HUES6 (cell line): ENCODE measurements at regions not wholly inside any gene's neighbourhood (a gene's known extent, or its start where the extent isn't known, plus 50 kb on each side); places are given as distances from the start of the nearest gene placed in this dataset.
"Not testable (repeated sequence)": the region's sequence is repeated elsewhere in the genome, so short reads cannot be mapped to it uniquely, and the experiment has no call there.

ENCODE experiments used
- H3K27ac ChIP-seq: 2 replicates; pipeline ENCODE4 v1.7.0; 2013; ENCODE audit warnings: low read depth, mild to moderate bottlenecking, low read length, inconsistent platforms
- H3K27me3 ChIP-seq: 2 replicates; pipeline ENCODE4 v1.6.1; 2013; ENCODE audit warnings: low read length; ENCODE audit not compliant: control insufficient read depth, insufficient read depth
- H3K36me3 ChIP-seq: 2 replicates; pipeline ENCODE4 v1.6.1; 2013; ENCODE audit warnings: low read length; ENCODE audit not compliant: control insufficient read depth, insufficient read depth
- H3K4me1 ChIP-seq: 2 replicates; pipeline ENCODE4 v1.6.1; 2013; ENCODE audit warnings: low read length; ENCODE audit not compliant: control insufficient read depth, insufficient read depth
- H3K4me3 ChIP-seq: 2 replicates; pipeline ENCODE4 v1.5.1; 2013; ENCODE audit warnings: low read depth, low read length
- H3K9ac ChIP-seq: one replicate; pipeline ENCODE4 v1.6.1; 2013; ENCODE audit warnings: mild to moderate bottlenecking, low read length
- H3K9me3 ChIP-seq: 2 replicates; pipeline ENCODE4 v1.6.1; 2013; ENCODE audit warnings: low read depth, low read length; ENCODE audit not compliant: control insufficient read depth, insufficient read depth

DNA sequence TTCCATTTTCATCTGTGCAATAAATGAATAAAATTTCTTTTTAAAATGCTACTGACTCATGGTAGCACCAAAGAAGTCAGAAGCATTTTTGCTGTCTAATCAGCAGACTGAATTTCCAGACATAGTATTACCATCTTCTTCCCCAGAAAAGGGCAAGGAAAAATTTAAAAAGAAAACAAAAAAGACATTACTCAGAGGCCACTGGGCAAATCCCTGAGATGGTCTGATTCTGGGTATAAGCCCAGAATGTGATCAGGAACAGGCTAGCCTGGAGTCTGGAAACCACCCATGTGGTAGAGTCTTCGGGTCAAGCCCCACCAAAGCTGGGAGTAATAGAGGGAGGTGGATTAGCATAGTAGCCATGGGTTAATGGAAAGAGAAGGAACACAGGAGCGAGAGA, 342.8 kb downstream of the FBXW7 start:
- Histone ChIP-seq H3K9me3 (0 out of 2 replicates have a peak, but pooled peaks cover 5% of the 10 kb centered on the region), H3K9ac (no peak overlapping the region), H3K4me3 (no peak overlapping the region), H3K27me3 (no peaks in the 10 kb centered on the region), H3K27ac (no peak overlapping the region), H3K36me3 (no peaks in the 10 kb centered on the region), H3K4me1 (no peaks in the 10 kb centered on the region)

DNA sequence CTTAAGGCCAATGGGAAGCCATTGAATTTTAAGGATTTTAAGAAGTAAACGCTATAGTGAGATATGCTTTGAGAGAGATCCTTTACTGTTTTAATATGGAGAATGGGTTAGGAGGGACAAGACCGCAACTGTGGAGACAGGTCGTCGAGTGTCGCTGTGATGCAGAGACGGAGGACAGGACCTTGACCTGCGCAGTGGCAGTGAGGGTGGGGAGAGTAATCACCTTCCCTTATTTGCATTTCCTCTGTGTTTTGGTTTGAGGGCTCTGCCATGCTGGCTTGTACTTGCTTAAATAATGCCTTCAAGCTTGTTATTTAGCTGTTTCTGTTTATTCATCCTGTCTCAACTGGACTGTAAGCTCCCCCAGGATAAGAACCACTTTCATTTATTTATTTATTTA, 345.0 kb downstream of the FBXW7 start:
- no peaks in the 10 kb centered on the region for H3K27me3 ChIP-seq
- H3K4me3 ChIP-seq, result no peak overlapping the region
- no peak overlapping the region for H3K9ac ChIP-seq
- no peaks in the 10 kb centered on the region for H3K36me3 ChIP-seq
- H3K27ac ChIP-seq, result no peak overlapping the region
- 0 out of 2 replicates have a peak, but pooled peaks cover 5% of the 10 kb centered on the region for H3K9me3 ChIP-seq
- no peaks in the 10 kb centered on the region for H3K4me1 ChIP-seq

- Histone ChIP-seq H3K4me1 (no peaks in the 10 kb centered on the region), H3K9me3 (no peaks in the 10 kb centered on the region), H3K27me3 (no peaks in the 10 kb centered on the region), H3K36me3 (no peaks in the 10 kb centered on the region), H3K4me3 (no peak overlapping the region), H3K27ac (no peak overlapping the region), H3K9ac (no peak overlapping the region)
Observed at GRCh38 chr4:152189451-152190179, 346.3 kb downstream of the FBXW7 start.

GRCh38 chr4:152188801-152189200, 347.1 kb downstream of the FBXW7 start:
- H3K9ac ChIP-seq, result no peak overlapping the region
- no peaks in the 10 kb centered on the region for H3K36me3 ChIP-seq
- peaks cover 2% of the 10 kb centered on the region for H3K9me3 ChIP-seq
- H3K4me3 ChIP-seq, result no peak overlapping the region
- H3K4me1 ChIP-seq, result no peaks in the 10 kb centered on the region
- H3K27ac ChIP-seq, result no peak overlapping the region
- no peaks in the 10 kb centered on the region for H3K27me3 ChIP-seq

DNA sequence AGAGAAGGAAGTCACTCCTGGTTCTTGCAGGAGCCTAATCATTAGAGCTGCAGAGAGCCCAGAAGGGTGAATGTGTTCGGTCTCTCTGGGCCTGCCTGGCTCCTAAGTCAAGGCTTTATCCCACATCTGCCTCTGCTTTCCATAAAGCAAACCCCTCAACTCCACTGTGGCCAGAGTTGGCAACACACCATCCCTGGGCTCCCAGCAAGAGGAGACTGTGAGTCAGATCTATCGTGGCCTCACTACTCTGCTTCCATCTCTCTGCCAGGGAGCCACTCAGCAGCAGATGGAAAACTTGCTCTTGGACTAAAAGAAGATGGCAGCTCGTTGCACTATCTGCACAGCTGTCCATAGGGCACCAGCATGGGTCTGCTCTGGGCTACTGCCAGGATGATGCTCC, 348.2 kb downstream of the FBXW7 start:
- no peak overlapping the region for H3K4me3 ChIP-seq
- no peaks in the 10 kb centered on the region for H3K27me3 ChIP-seq
- H3K9me3 ChIP-seq, result peaks cover 7% of the 10 kb centered on the region
- H3K27ac ChIP-seq, result no peak overlapping the region
- H3K4me1 ChIP-seq, result no peaks in the 10 kb centered on the region
- H3K9ac ChIP-seq, result no peak overlapping the region
- H3K36me3 ChIP-seq, result no peaks in the 10 kb centered on the region

GRCh38 chr4:152185786-152186550, 349.9 kb downstream of the FBXW7 start:
- no peaks in the 10 kb centered on the region for H3K27me3 ChIP-seq
- no peaks in the 10 kb centered on the region for H3K36me3 ChIP-seq
- H3K27ac ChIP-seq, result no peak overlapping the region
- H3K4me3 ChIP-seq, result no peak overlapping the region
- peaks cover 7% of the 10 kb centered on the region for H3K9me3 ChIP-seq
- no peaks in the 10 kb centered on the region for H3K4me1 ChIP-seq
- no peak overlapping the region for H3K9ac ChIP-seq

- Histone ChIP-seq H3K9me3 (peaks cover 7% of the 10 kb centered on the region), H3K4me3 (no peak overlapping the region)
Observed at GRCh38 chr4:152181150-152181549, 354.7 kb downstream of the FBXW7 start.

DNA sequence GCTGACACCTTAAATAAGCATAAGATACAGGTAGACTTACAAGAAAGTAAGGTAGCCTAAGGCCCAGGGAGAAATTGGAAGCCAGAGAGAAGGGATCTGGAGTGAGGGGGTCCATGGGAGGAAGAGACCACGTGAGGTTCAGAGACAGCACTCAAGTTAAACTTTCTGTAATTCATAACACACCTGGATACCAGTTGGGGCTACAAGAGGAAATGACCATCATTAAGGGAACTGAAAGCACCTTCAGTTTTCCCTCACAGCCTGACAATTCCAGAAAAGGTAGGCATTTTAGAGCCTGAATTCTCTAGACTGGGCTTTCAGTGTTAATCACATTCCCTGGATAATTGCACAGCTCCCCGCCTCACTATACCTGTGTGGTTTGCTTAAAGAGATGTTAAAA, 355.5 kb downstream of the FBXW7 start:
- Histone ChIP-seq H3K9me3 (peaks cover 7% of the 10 kb centered on the region), H3K27me3 (no peaks in the 10 kb centered on the region), H3K4me3 (no peak overlapping the region)

More at GRCh38 chr4:152181150-152181549, 354.7 kb downstream of the FBXW7 start:
- Histone ChIP-seq H3K4me1 (no peaks in the 10 kb centered on the region), H3K36me3 (no peaks in the 10 kb centered on the region), H3K27ac (no peak overlapping the region), H3K9ac (no peak overlapping the region), H3K27me3 (no peaks in the 10 kb centered on the region)

DNA sequence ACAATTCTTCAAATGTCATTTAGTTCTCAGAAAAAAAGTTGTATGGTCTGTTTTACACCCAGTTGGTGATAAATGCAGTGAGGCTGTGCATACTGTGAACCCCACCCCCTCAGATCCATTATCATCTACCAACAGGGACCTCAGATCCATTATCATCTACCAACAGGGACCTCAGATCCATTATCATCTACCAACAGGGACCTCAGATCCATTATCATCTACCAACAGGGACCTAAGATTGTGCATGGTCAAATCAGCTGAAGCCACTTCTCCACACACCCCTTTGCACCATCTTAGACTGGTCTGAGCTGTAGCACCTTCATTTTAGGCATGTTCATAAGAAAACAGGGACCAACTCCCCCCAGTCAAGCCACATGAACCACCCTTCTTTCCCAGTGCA, 358.4 kb downstream of the FBXW7 start:
- not testable (repeated sequence) for H3K27me3 ChIP-seq, H3K4me1 ChIP-seq, H3K9ac ChIP-seq, H3K9me3 ChIP-seq, H3K27ac ChIP-seq, H3K36me3 ChIP-seq, H3K4me3 ChIP-seq

More for the DNA sequence above, 355.5 kb downstream of the FBXW7 start:
- no peak overlapping the region for H3K27ac ChIP-seq
- no peaks in the 10 kb centered on the region for H3K36me3 ChIP-seq
- no peaks in the 10 kb centered on the region for H3K4me1 ChIP-seq
- H3K9ac ChIP-seq, result no peak overlapping the region

GRCh38 chr4:152176627-152177214, 359.2 kb downstream of the FBXW7 start:
- H3K9me3 ChIP-seq, result no peaks in the 10 kb centered on the region
- H3K4me3 ChIP-seq, result no peak overlapping the region
- no peak overlapping the region for H3K27ac ChIP-seq
- no peaks in the 10 kb centered on the region for H3K27me3 ChIP-seq
- no peaks in the 10 kb centered on the region for H3K4me1 ChIP-seq
- no peak overlapping the region for H3K9ac ChIP-seq
- H3K36me3 ChIP-seq, result no peaks in the 10 kb centered on the region

DNA sequence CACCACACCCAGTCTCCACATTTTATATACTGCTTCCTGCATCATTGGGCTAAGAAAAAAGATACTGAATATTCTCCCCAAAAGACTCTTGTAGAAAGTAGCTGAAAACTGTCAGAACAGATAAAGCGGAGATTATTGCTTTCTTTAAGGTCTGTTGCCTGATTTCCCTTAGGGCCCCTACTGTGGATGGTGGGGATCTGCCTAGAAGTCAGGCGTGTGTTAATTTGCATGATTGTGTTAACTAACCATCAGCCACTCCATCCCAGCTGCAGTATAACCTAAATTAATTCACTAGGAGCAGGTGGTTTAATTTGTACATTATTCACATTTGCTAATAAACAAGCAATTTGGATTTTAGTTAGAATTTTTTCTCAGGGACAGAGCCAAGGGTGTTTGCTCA, 360.3 kb downstream of the FBXW7 start:
- no peaks in the 10 kb centered on the region for H3K36me3 ChIP-seq
- no peaks in the 10 kb centered on the region for H3K27me3 ChIP-seq
- no peaks in the 10 kb centered on the region for H3K4me1 ChIP-seq
- no peaks in the 10 kb centered on the region for H3K9me3 ChIP-seq
- H3K9ac ChIP-seq, result no peak overlapping the region
- no peak overlapping the region for H3K27ac ChIP-seq
- no peak overlapping the region for H3K4me3 ChIP-seq
